SK-N-SH treated with all-trans-retinoic acid at 6 μM for 48 hours (cell line): ENCODE measurements at regions not wholly inside any gene's neighbourhood (a gene's known extent, or its start where the extent isn't known, plus 50 kb on each side); places are given as distances from the start of the nearest gene placed in this dataset.

ENCODE experiments used
- ISL1 ChIP-seq: fragments of 250-450 bp; sonication (Bioruptor Pico); IDR thresholded peaks from 2 replicates; pipeline ENCODE4 v2.1.2; 2022; ENCODE audit warnings: mild to moderate bottlenecking, moderate library complexity
- RARB ChIP-seq: fragments of 250-450 bp; sonication (Bioruptor Pico); IDR thresholded peaks from 2 replicates; pipeline ENCODE4 v1.8.0; 2021; ENCODE audit warnings: mild to moderate bottlenecking, moderate library complexity
- TOX ChIP-seq: fragments of 250-450 bp; sonication (Bioruptor Pico); IDR thresholded peaks from 2 replicates; pipeline ENCODE4 v1.8.0; 2021; ENCODE audit warnings: mild to moderate bottlenecking, moderate library complexity, borderline replicate concordance
- TF ChIP-seq, protein P1 (sequence below): fragments of 250-450 bp; sonication (Bioruptor Pico); IDR thresholded peaks from 2 replicates; pipeline ENCODE4 v1.5.1; 2021; ENCODE audit warnings: mild to moderate bottlenecking, moderate library complexity

DNA sequence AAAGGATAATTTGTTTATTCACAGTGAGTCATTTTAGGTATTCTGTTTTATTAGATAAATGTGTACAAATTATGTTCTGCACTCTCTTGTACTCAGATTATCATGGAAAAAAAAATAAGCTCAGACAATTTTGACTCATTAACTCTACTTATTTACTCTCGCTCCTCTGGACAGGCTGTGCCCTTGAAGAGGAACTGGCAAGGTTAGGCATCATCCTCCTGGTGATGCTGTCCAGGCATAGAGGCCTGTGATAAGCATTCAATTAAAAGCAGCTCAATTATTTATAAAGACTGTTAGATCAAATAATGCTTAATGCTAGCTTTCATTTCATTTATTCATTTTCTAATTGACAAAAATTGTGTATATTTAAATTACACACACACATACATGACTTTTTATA lies 518.5 kb downstream of the TENT5A start:
- TF ChIP-seq ISL1 (CRISPR knock-in tag) (peak; percentile 84), RARB (no peak), TOX (no peak)
- TF ChIP-seq, protein P1, sequence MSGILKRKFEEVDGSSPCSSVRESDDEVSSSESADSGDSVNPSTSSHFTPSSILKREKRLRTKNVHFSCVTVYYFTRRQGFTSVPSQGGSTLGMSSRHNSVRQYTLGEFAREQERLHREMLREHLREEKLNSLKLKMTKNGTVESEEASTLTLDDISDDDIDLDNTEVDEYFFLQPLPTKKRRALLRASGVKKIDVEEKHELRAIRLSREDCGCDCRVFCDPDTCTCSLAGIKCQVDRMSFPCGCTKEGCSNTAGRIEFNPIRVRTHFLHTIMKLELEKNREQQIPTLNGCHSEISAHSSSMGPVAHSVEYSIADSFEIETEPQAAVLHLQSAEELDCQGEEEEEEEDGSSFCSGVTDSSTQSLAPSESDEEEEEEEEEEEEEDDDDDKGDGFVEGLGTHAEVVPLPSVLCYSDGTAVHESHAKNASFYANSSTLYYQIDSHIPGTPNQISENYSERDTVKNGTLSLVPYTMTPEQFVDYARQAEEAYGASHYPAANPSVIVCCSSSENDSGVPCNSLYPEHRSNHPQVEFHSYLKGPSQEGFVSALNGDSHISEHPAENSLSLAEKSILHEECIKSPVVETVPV (CRISPR knock-in tag) = peak; percentile 37; the same call in 1 of the 2 replicates
